CD14-positive monocyte (primary cell): ENCODE measurements at regions not wholly inside any gene's neighbourhood (a gene's known extent, or its start where the extent isn't known, plus 50 kb on each side); places are given as distances from the start of the nearest gene placed in this dataset.

Source experiments
- DNase-seq, 3 donors: peaks; one replicate each; pipeline ENCODE4 v3.0.0-alpha.2; 2011 to 2022
- H2AFZ ChIP-seq: 2 replicates; pipeline ENCODE4 v1.6.0; 2012; ENCODE audit warnings: mild to moderate bottlenecking, low read depth, low read length, inconsistent platforms; ENCODE audit not compliant: insufficient read depth, poor library complexity, severe bottlenecking
- H3K27ac ChIP-seq, 2 donors: 1 replicate in 1 of 2; 2 replicates in 1 of 2; pipeline ENCODE4 v1.5.1; 2012 to 2013; ENCODE audit warnings: low read length in 2 of 2, control low read depth in 1 of 2, inconsistent platforms in 1 of 2, low read depth in 1 of 2, mild to moderate bottlenecking in 1 of 2
- H3K27me3 ChIP-seq, 2 donors: one replicate each; pipeline versions ENCODE4 v1.6.0 to v1.6.1; 2011 to 2013; ENCODE audit warnings: low read length in 2 of 2; ENCODE audit not compliant: control insufficient read depth in 2 of 2, insufficient read depth in 2 of 2
- H3K36me3 ChIP-seq, 2 donors: replicated peaks in 1 of 2; 1 replicate in 1 of 2; 2 replicates in 1 of 2; pipeline versions ENCODE4 v1.5.1 to v1.6.1; 2012 to 2013; ENCODE audit warnings: low read length in 2 of 2, control low read depth in 1 of 2, inconsistent platforms in 1 of 2, mild to moderate bottlenecking in 1 of 2; ENCODE audit not compliant: insufficient read depth in 2 of 2, control insufficient read depth in 1 of 2
- H3K4me1 ChIP-seq, 2 donors: 1 replicate in 1 of 2; 2 replicates in 1 of 2; pipeline versions ENCODE4 v1.5.1 to v1.6.1; 2012 to 2013; ENCODE audit warnings: low read length in 2 of 2, control low read depth in 1 of 2, inconsistent platforms in 1 of 2, mild to moderate bottlenecking in 1 of 2, moderate library complexity in 1 of 2; ENCODE audit not compliant: insufficient read depth in 2 of 2, control insufficient read depth in 1 of 2
- H3K4me2 ChIP-seq: replicated peaks from 2 replicates; pipeline ENCODE3; 2012; ENCODE audit warnings: low read length, moderate library complexity, mild to moderate bottlenecking; ENCODE audit not compliant: poor library complexity, severe bottlenecking; ENCODE audit errors: extremely low read depth
- H3K4me3 ChIP-seq, 3 experiments: fragments of 200-600 bp in 1 of 3; sonication (generic) in 1 of 3; replicated peaks in 1 of 3; 1 replicate in 2 of 3; 2 replicates in 1 of 3; pipeline ENCODE4 v1.5.1; 2011 to 2013; ENCODE audit warnings: low read length in 3 of 3, mild to moderate bottlenecking in 3 of 3, control low read depth in 2 of 3, low read depth in 2 of 3, inconsistent platforms in 1 of 3, moderate library complexity in 1 of 3
- H3K79me2 ChIP-seq: 2 replicates; pipeline ENCODE4 v1.6.0; 2012; ENCODE audit warnings: mild to moderate bottlenecking, control low read depth, inconsistent platforms, low read length, moderate library complexity; ENCODE audit not compliant: insufficient read depth
- H3K9ac ChIP-seq: 2 replicates; pipeline ENCODE4 v1.6.0; 2017; ENCODE audit warnings: low read length, mild to moderate bottlenecking; ENCODE audit not compliant: insufficient read depth, poor library complexity, severe bottlenecking
- H3K9me3 ChIP-seq, 2 donors: replicated peaks in 1 of 2; 1 replicate in 1 of 2; 2 replicates in 1 of 2; pipeline versions ENCODE4 v1.5.1 to v1.6.1; 2012 to 2013; ENCODE audit warnings: low read length in 2 of 2, control low read depth in 1 of 2; ENCODE audit not compliant: control insufficient read depth in 1 of 2, insufficient read depth in 1 of 2
- H4K20me1 ChIP-seq: 2 replicates; pipeline ENCODE4 v1.6.0; 2012; ENCODE audit warnings: mild to moderate bottlenecking, low read length, control low read depth, moderate library complexity; ENCODE audit not compliant: insufficient read depth
- H3K27ac Mint-ChIP-seq, 7 donors: one replicate each; pipeline ENCODE4 v1.8.0; 2020; ENCODE audit warnings: mild to moderate bottlenecking in 7 of 7, mixed read lengths in 7 of 7, moderate library complexity in 6 of 7, inconsistent platforms in 2 of 7
- H3K27me3 Mint-ChIP-seq, 3 donors: one replicate each; pipeline ENCODE4 v1.8.0; 2021 to 2022; ENCODE audit warnings: low read depth in 3 of 3, mild to moderate bottlenecking in 3 of 3, mixed read lengths in 3 of 3, moderate library complexity in 3 of 3, inconsistent platforms in 1 of 3
- H3K36me3 Mint-ChIP-seq, 2 donors: one replicate each; pipeline ENCODE4 v1.8.0; 2020; ENCODE audit warnings: mixed read lengths in 2 of 2, inconsistent platforms in 1 of 2, mild to moderate bottlenecking in 1 of 2
- H3K4me1 Mint-ChIP-seq: one replicate; pipeline ENCODE4 v1.8.0; 2020; ENCODE audit warnings: mild to moderate bottlenecking, mixed read lengths
- H3K4me3 Mint-ChIP-seq, 2 donors: one replicate each; pipeline ENCODE4 v1.8.0; 2020; ENCODE audit warnings: mild to moderate bottlenecking in 2 of 2, mixed read lengths in 2 of 2, moderate library complexity in 1 of 2
- H3K9me3 Mint-ChIP-seq, 7 donors: one replicate each; pipeline ENCODE4 v1.8.0; 2020 to 2022; ENCODE audit warnings: mixed read lengths in 7 of 7, mild to moderate bottlenecking in 6 of 7, moderate library complexity in 6 of 7, inconsistent platforms in 2 of 7
- CTCF ChIP-seq: fragments of 200-600 bp; IDR thresholded peaks from one replicate; pipeline ENCODE4 v1.8.0; 2022; ENCODE audit warnings: antibody characterized with exemption, mild to moderate bottlenecking
- WGBS: methylation state at CpG from one replicate; pipeline ENCODE4 v1.1.5; 2013; ENCODE audit warnings: missing lambda C conversion rate; ENCODE audit not compliant: insufficient coverage; 5-methylcytosine and 5-hydroxymethylcytosine counted together
- intact Hi-C, 2 donors: fragments of 100-400 bp; cut with micrococcal nuclease; formaldehyde crosslinking; loops; one replicate each; pipeline versions ENCODE4 v1.15.0 to v1.15.1; 2023

- intact Hi-C loops: no loop called here
- H3K36me3 ChIP-seq: no peaks in the 10 kb centered on the region
- H3K4me3 ChIP-seq: no peak overlapping the region
- H3K4me3 Mint-ChIP-seq: no peak overlapping the region
- H3K27ac Mint-ChIP-seq: no peak overlapping the region
- no peak overlapping the region for H3K4me2 ChIP-seq
- H3K9me3 ChIP-seq: no peaks in the 10 kb centered on the region
- no peaks in the 10 kb centered on the region for H4K20me1 ChIP-seq
- 78% methylated on average over 1 of the region's 2 CpGs for whole genome bisulfite sequencing
- H3K4me1 Mint-ChIP-seq: peaks cover 15% of the 10 kb centered on the region
- no peaks in the 10 kb centered on the region for H3K79me2 ChIP-seq
- no peak for DNase-seq
- TF ChIP-seq CTCF: no peak
- H3K36me3 Mint-ChIP-seq: no peaks in the 10 kb centered on the region
- peaks cover 0 to 6% (median 3%) of the 10 kb centered on the region in 7 donors for H3K9me3 Mint-ChIP-seq
- H3K4me1 ChIP-seq: peaks cover 3 to 10% of the 10 kb centered on the region in 2 donors
- no peak overlapping the region for H3K9ac ChIP-seq
- no peaks in the 10 kb centered on the region for H3K27me3 ChIP-seq
- peaks cover 0 to 3% (median 0%) of the 10 kb centered on the region in 3 donors for H3K27me3 Mint-ChIP-seq
- no peak overlapping the region for H2AFZ ChIP-seq
- H3K27ac ChIP-seq: no peak overlapping the region
These were observed 76.2 kb upstream of the ZNF608 start for GRCh38 chr5:124822647-124823046.

- H3K9me3 Mint-ChIP-seq: peaks cover 0 to 6% (median 3%) of the 10 kb centered on the region in 7 donors
- H3K27me3 Mint-ChIP-seq: peaks cover 0 to 3% (median 0%) of the 10 kb centered on the region in 3 donors
- WGBS: 55% methylated on average over 2 of the region's 3 CpGs
- Histone ChIP-seq H3K4me3 (no peak overlapping the region), H4K20me1 (no peaks in the 10 kb centered on the region), H3K9me3 (no peaks in the 10 kb centered on the region), H3K4me1 (peaks cover 3 to 10% of the 10 kb centered on the region in 2 donors), H3K27me3 (no peaks in the 10 kb centered on the region), H3K27ac (no peak overlapping the region), H2AFZ (no peak overlapping the region), H3K9ac (no peak overlapping the region), H3K79me2 (no peaks in the 10 kb centered on the region), H3K36me3 (no peaks in the 10 kb centered on the region), H3K4me2 (no peak overlapping the region)
- intact Hi-C loops: no loop called here
- no peak overlapping the region for H3K27ac Mint-ChIP-seq
- no peak for TF ChIP-seq CTCF
- H3K4me1 Mint-ChIP-seq: peaks cover 15% of the 10 kb centered on the region
- DNase-seq: no peak
- H3K4me3 Mint-ChIP-seq: no peak overlapping the region
- no peaks in the 10 kb centered on the region for H3K36me3 Mint-ChIP-seq
These were observed 76.9 kb upstream of the ZNF608 start for GRCh38 chr5:124823380-124823779.
